CD8-positive, alpha-beta memory T cell (primary cell): ENCODE measurements at regions not wholly inside any gene's neighbourhood (a gene's known extent, or its start where the extent isn't known, plus 50 kb on each side); places are given as distances from the start of the nearest gene placed in this dataset.

Source experiments
- CTCF ChIA-PET: fragments of 350-600 bp; sonication (Branson Sonifier 250); formaldehyde crosslinking; loops from one replicate; lab custom pipeline; 2021; ENCODE audit warnings: antibody characterized with exemption; lab: Charles Lee
- POLR2A ChIA-PET: fragments of 350-600 bp; sonication (Branson Sonifier 250); formaldehyde crosslinking; loops from one replicate; lab custom pipeline; 2021; ENCODE audit warnings: antibody characterized with exemption; lab: Charles Lee
- DNase-seq, 5 donors: peaks; one replicate each; pipeline versions ENCODE4 v3.0.0 to v3.0.0-alpha.2; 2020 to 2022; ENCODE audit warnings: mixed read lengths in 1 of 5
- H3K27ac ChIP-seq: one replicate; pipeline ENCODE4 v1.7.0; 2013; ENCODE audit warnings: low read depth, mild to moderate bottlenecking, low read length, moderate library complexity
- H3K27me3 ChIP-seq: 2 replicates; pipeline ENCODE4 v1.7.0; 2013; ENCODE audit warnings: low read length, mild to moderate bottlenecking; ENCODE audit not compliant: insufficient read depth, poor library complexity, severe bottlenecking
- H3K36me3 ChIP-seq: 2 replicates; pipeline ENCODE4 v1.7.0; 2013; ENCODE audit warnings: mild to moderate bottlenecking, low read length, moderate library complexity; ENCODE audit not compliant: insufficient read depth
- H3K4me1 ChIP-seq: 2 replicates; pipeline ENCODE4 v1.7.0; 2013; ENCODE audit warnings: mild to moderate bottlenecking, low read length, moderate library complexity; ENCODE audit not compliant: insufficient read depth
- H3K4me3 ChIP-seq: 2 replicates; pipeline ENCODE4 v1.7.0; 2013; ENCODE audit warnings: mild to moderate bottlenecking, low read length
- H3K9me3 ChIP-seq: 2 replicates; pipeline ENCODE4 v1.7.0; 2013; ENCODE audit warnings: mild to moderate bottlenecking, low read length
- H3K27ac Mint-ChIP-seq, 8 donors: one replicate each; pipeline ENCODE4 v1.8.0; 2020 to 2021; ENCODE audit warnings: mixed read lengths in 8 of 8, mild to moderate bottlenecking in 6 of 8, inconsistent platforms in 3 of 8, moderate library complexity in 3 of 8
- H3K27me3 Mint-ChIP-seq, 2 donors: one replicate each; pipeline ENCODE4 v1.8.0; 2020 to 2021; ENCODE audit warnings: mixed read lengths in 2 of 2, mild to moderate bottlenecking in 1 of 2, moderate library complexity in 1 of 2
- H3K36me3 Mint-ChIP-seq, 3 donors: one replicate each; pipeline ENCODE4 v1.8.0; 2020 to 2021; ENCODE audit warnings: mixed read lengths in 3 of 3, inconsistent platforms in 1 of 3, mild to moderate bottlenecking in 1 of 3
- H3K4me1 Mint-ChIP-seq, 3 donors: one replicate each; pipeline ENCODE4 v1.8.0; 2020 to 2021; ENCODE audit warnings: mixed read lengths in 3 of 3, inconsistent platforms in 1 of 3, mild to moderate bottlenecking in 1 of 3
- H3K4me3 Mint-ChIP-seq, 7 donors: one replicate each; pipeline ENCODE4 v1.8.0; 2020 to 2021; ENCODE audit warnings: mixed read lengths in 7 of 7, mild to moderate bottlenecking in 6 of 7, moderate library complexity in 4 of 7, inconsistent platforms in 2 of 7
- H3K9me3 Mint-ChIP-seq, 5 donors: one replicate each; pipeline ENCODE4 v1.8.0; 2020 to 2022; ENCODE audit warnings: mixed read lengths in 5 of 5, mild to moderate bottlenecking in 3 of 5, moderate library complexity in 2 of 5, inconsistent platforms in 1 of 5

- H3K4me3 Mint-ChIP-seq = no peak overlapping the region
- no peaks in the 10 kb centered on the region for H3K27me3 Mint-ChIP-seq
- ChIA-PET CTCF (no interaction called here), POLR2A (no interaction called here)
- Histone ChIP-seq H3K9me3 (no peaks in the 10 kb centered on the region), H3K36me3 (no peaks in the 10 kb centered on the region), H3K27me3 (no peaks in the 10 kb centered on the region), H3K4me1 (no peaks in the 10 kb centered on the region), H3K4me3 (no peak overlapping the region), H3K27ac (no peak overlapping the region)
- H3K27ac Mint-ChIP-seq = no peak overlapping the region
- H3K9me3 Mint-ChIP-seq = peaks cover 0 to 26% (median 12%) of the 10 kb centered on the region in 5 donors
- no peak for DNase-seq
- no peaks in the 10 kb centered on the region for H3K4me1 Mint-ChIP-seq
- no peaks in the 10 kb centered on the region for H3K36me3 Mint-ChIP-seq
These were observed 482.9 kb downstream of the NAF1 start for GRCh38 chr4:162683659-162684370.

GRCh38 chr4:162682651-162683050 is 484.0 kb downstream of the NAF1 start:
- no peaks in the 10 kb centered on the region for H3K4me1 Mint-ChIP-seq

GRCh38 chr4:162681212-162681611 is 485.5 kb downstream of the NAF1 start:
- Mint-ChIP-seq H3K4me1 (no peaks in the 10 kb centered on the region), H3K9me3 (peaks cover 4 to 33% (median 27%) of the 10 kb centered on the region in 5 donors), H3K27ac (no peak overlapping the region), H3K4me3 (no peak overlapping the region), H3K27me3 (no peaks in the 10 kb centered on the region), H3K36me3 (no peaks in the 10 kb centered on the region)
- H3K27ac ChIP-seq = no peak overlapping the region
- no peak for DNase-seq
- H3K4me3 ChIP-seq = no peak overlapping the region
- no peaks in the 10 kb centered on the region for H3K9me3 ChIP-seq
- H3K4me1 ChIP-seq = no peaks in the 10 kb centered on the region
- POLR2A ChIA-PET = no interaction called here
- CTCF ChIA-PET = no interaction called here
- no peaks in the 10 kb centered on the region for H3K36me3 ChIP-seq
- no peaks in the 10 kb centered on the region for H3K27me3 ChIP-seq

More at GRCh38 chr4:162682651-162683050, 484.0 kb downstream of the NAF1 start:
- no peaks in the 10 kb centered on the region for H3K36me3 Mint-ChIP-seq
- no peaks in the 10 kb centered on the region for H3K4me1 ChIP-seq
- POLR2A ChIA-PET = no interaction called here
- no peak overlapping the region for H3K4me3 ChIP-seq
- DNase-seq = no peak
- no peaks in the 10 kb centered on the region for H3K9me3 ChIP-seq
- CTCF ChIA-PET = no interaction called here
- H3K27me3 ChIP-seq = no peaks in the 10 kb centered on the region
- H3K27me3 Mint-ChIP-seq = no peaks in the 10 kb centered on the region
- H3K27ac Mint-ChIP-seq = no peak overlapping the region
- H3K36me3 ChIP-seq = no peaks in the 10 kb centered on the region
- no peak overlapping the region for H3K4me3 Mint-ChIP-seq
- no peak overlapping the region for H3K27ac ChIP-seq
- H3K9me3 Mint-ChIP-seq = peaks cover 4 to 25% (median 20%) of the 10 kb centered on the region in 5 donors

GRCh38 chr4:162675661-162676060 is 491.0 kb downstream of the NAF1 start:
- no peak overlapping the region for H3K4me3 Mint-ChIP-seq
- no peaks in the 10 kb centered on the region for H3K4me1 ChIP-seq
- no peaks in the 10 kb centered on the region for H3K9me3 ChIP-seq
- no peaks in the 10 kb centered on the region for H3K36me3 Mint-ChIP-seq
- H3K27me3 ChIP-seq = no peaks in the 10 kb centered on the region
- H3K36me3 ChIP-seq = no peaks in the 10 kb centered on the region
- POLR2A ChIA-PET = no interaction called here
- no peak for DNase-seq
- no peak overlapping the region for H3K27ac ChIP-seq
- H3K27ac Mint-ChIP-seq = no peak overlapping the region
- H3K27me3 Mint-ChIP-seq = no peaks in the 10 kb centered on the region
- no peak overlapping the region for H3K4me3 ChIP-seq
- peaks cover 4 to 38% (median 25%) of the 10 kb centered on the region in 5 donors for H3K9me3 Mint-ChIP-seq
- CTCF ChIA-PET = no interaction called here
- no peaks in the 10 kb centered on the region for H3K4me1 Mint-ChIP-seq

GRCh38 chr4:162661913-162662312 is 498.1 kb upstream of the FSTL5 start:
- Histone ChIP-seq H3K27me3 (no peaks in the 10 kb centered on the region), H3K4me3 (no peak overlapping the region), H3K36me3 (no peaks in the 10 kb centered on the region), H3K9me3 (no peaks in the 10 kb centered on the region), H3K4me1 (no peaks in the 10 kb centered on the region), H3K27ac (no peak overlapping the region)
- DNase-seq = no peak
- Mint-ChIP-seq H3K27me3 (no peaks in the 10 kb centered on the region), H3K27ac (no peak overlapping the region), H3K36me3 (no peaks in the 10 kb centered on the region), H3K4me1 (no peaks in the 10 kb centered on the region), H3K9me3 (peaks cover 0 to 12% (median 3%) of the 10 kb centered on the region in 5 donors), H3K4me3 (no peak overlapping the region)
- ChIA-PET POLR2A (no interaction called here), CTCF (no interaction called here)

GRCh38 chr4:162659716-162660115 is 495.9 kb upstream of the FSTL5 start:
- ChIA-PET POLR2A (no interaction called here), CTCF (interaction anchor here (1.6 kb wide), 1 partner anchor 9 kb away, joined by 3 read pairs; no protein-coding TSS in a partner anchor)
- Histone ChIP-seq H3K4me3 (no peak overlapping the region), H3K4me1 (no peaks in the 10 kb centered on the region), H3K27me3 (no peaks in the 10 kb centered on the region), H3K9me3 (no peaks in the 10 kb centered on the region), H3K27ac (no peak overlapping the region), H3K36me3 (no peaks in the 10 kb centered on the region)
- Mint-ChIP-seq H3K4me3 (no peak overlapping the region), H3K4me1 (no peaks in the 10 kb centered on the region), H3K27ac (no peak overlapping the region), H3K27me3 (no peaks in the 10 kb centered on the region), H3K9me3 (peaks cover 0 to 10% (median 3%) of the 10 kb centered on the region in 5 donors), H3K36me3 (no peaks in the 10 kb centered on the region)
- no peak for DNase-seq

- Histone ChIP-seq H3K9me3 (no peaks in the 10 kb centered on the region), H3K27ac (no peak overlapping the region), H3K4me1 (no peaks in the 10 kb centered on the region), H3K4me3 (no peak overlapping the region), H3K27me3 (no peaks in the 10 kb centered on the region), H3K36me3 (no peaks in the 10 kb centered on the region)
- Mint-ChIP-seq H3K36me3 (no peaks in the 10 kb centered on the region), H3K4me3 (no peak overlapping the region), H3K27me3 (no peaks in the 10 kb centered on the region), H3K27ac (no peak overlapping the region), H3K4me1 (no peaks in the 10 kb centered on the region), H3K9me3 (peaks cover 0 to 10% (median 4%) of the 10 kb centered on the region in 5 donors)
- no peak for DNase-seq
- ChIA-PET POLR2A (no interaction called here), CTCF (no interaction called here)
These were observed 494.2 kb upstream of the FSTL5 start for GRCh38 chr4:162657966-162658365.

GRCh38 chr4:162650166-162650565 is 486.4 kb upstream of the FSTL5 start:
- no peaks in the 10 kb centered on the region for H3K36me3 Mint-ChIP-seq
- no peaks in the 10 kb centered on the region for H3K27me3 Mint-ChIP-seq
- CTCF ChIA-PET = no interaction called here
- H3K4me1 Mint-ChIP-seq = no peaks in the 10 kb centered on the region
- Histone ChIP-seq H3K27ac (no peak overlapping the region), H3K4me3 (no peak overlapping the region), H3K4me1 (no peaks in the 10 kb centered on the region), H3K9me3 (no peaks in the 10 kb centered on the region), H3K36me3 (no peaks in the 10 kb centered on the region), H3K27me3 (no peaks in the 10 kb centered on the region)
- no peak overlapping the region for H3K4me3 Mint-ChIP-seq
- POLR2A ChIA-PET = no interaction called here
- no peak for DNase-seq
- H3K27ac Mint-ChIP-seq = no peak overlapping the region
- H3K9me3 Mint-ChIP-seq = peaks cover 0 to 11% (median 6%) of the 10 kb centered on the region in 5 donors
